ENCODE measurements at regions not wholly inside any gene's neighbourhood (a gene's known extent, or its start where the extent isn't known, plus 50 kb on each side); places are given as distances from the start of the nearest gene placed in this dataset.

- H3K4me1 ChIP-seq (ENCODE audit: control insufficient read depth, insufficient read depth, low read length) = no peaks in the 10 kb centered on the region
- H2BK20ac ChIP-seq (ENCODE audit: low read depth, low read length) = no peak overlapping the region
- no peak overlapping the region for H3K4me2 ChIP-seq (ENCODE audit: low read depth, low read length)
- no peak overlapping the region for H3K23ac ChIP-seq (ENCODE audit: low read depth, low read length)
- no peak overlapping the region for H3K18ac ChIP-seq (ENCODE audit: low read depth, low read length)
- H2BK120ac ChIP-seq (ENCODE audit: low read depth, low read length) = no peak overlapping the region
- H3K56ac ChIP-seq (ENCODE audit: extremely low read depth, insufficient read depth, low read length) = no peak overlapping the region
- no peak overlapping the region for H2BK5ac ChIP-seq (ENCODE audit: low read depth, low read length, poor library complexity, severe bottlenecking)
- ATAC-seq (ENCODE audit: low read depth) (no peak), DNase-seq (peak; percentile 59)
- no peaks in the 10 kb centered on the region for H3K79me1 ChIP-seq (ENCODE audit: low read depth in 1 of 2, low read length in 2 of 2)
- in situ Hi-C loops (cut with MboI; ENCODE audit: low sequenced_read_pairs) (no loop called here), intact Hi-C loops (cut with micrococcal nuclease) (no loop called here), dilution Hi-C loops (cut with HindIII; ENCODE audit: low sequenced_read_pairs, unreplicated experiment) (no loop called here)
- H3K36me3 ChIP-seq (ENCODE audit: control insufficient read depth, insufficient read depth, low read length) = no peaks in the 10 kb centered on the region
- H4K91ac ChIP-seq (ENCODE audit: insufficient read depth, low read depth, low read length) = no peak overlapping the region
- no peaks in the 10 kb centered on the region for H3K9me1 ChIP-seq (ENCODE audit: insufficient read depth, low read length)
- ChIA-PET POLR2A (ENCODE audit: unreplicated experiment) (no interaction called here), CTCF (no interaction called here)
- no peak overlapping the region for H2AK9ac ChIP-seq (replicated peaks; ENCODE audit: low read depth, low read length, poor library complexity)
- TF ChIP-seq CEBPB (IDR thresholded peaks at IDR 0.05; ENCODE audit: low read depth, low read length) (no peak), FOS (IDR thresholded peaks at IDR 0.05; ENCODE audit: low read depth, low read length) (no peak), MAFK (IDR thresholded peaks at IDR 0.05; ENCODE audit: low read depth, low read length) (no peak), CHD1 (IDR thresholded peaks at IDR 0.05; ENCODE audit: low read depth, low read length) (no peak), BHLHE40 (IDR thresholded peaks at IDR 0.05; ENCODE audit: low read depth, low read length) (no peak), RCOR1 (IDR thresholded peaks at IDR 0.05; ENCODE audit: insufficient replicate concordance, low read length) (no peak), POLR2A (IDR thresholded peaks at IDR 0.05; ENCODE audit: low read depth, low read length) (no peak)
- TF ChIP-seq, protein P1, sequence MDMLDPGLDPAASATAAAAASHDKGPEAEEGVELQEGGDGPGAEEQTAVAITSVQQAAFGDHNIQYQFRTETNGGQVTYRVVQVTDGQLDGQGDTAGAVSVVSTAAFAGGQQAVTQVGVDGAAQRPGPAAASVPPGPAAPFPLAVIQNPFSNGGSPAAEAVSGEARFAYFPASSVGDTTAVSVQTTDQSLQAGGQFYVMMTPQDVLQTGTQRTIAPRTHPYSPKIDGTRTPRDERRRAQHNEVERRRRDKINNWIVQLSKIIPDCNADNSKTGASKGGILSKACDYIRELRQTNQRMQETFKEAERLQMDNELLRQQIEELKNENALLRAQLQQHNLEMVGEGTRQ (IDR thresholded peaks at IDR 0.05; ENCODE audit: low read depth, low read length) = no peak
- H4K5ac ChIP-seq (ENCODE audit: low read depth, low read length) = no peak overlapping the region
- no peak overlapping the region for H2AFZ ChIP-seq (replicated peaks; ENCODE audit: low read length, poor library complexity)
- H3K27ac ChIP-seq (ENCODE audit: insufficient read depth, low read length) = no peak overlapping the region
- no peak overlapping the region for H3K14ac ChIP-seq (replicated peaks; ENCODE audit: low read depth, low read length)
- no peak overlapping the region for H2AK5ac ChIP-seq (ENCODE audit: low read depth, low read length)
- WGBS, 2 experiments (ENCODE audit: extremely low coverage in 2 of 2, insufficient read length in 1 of 2) = 11% methylated on average over 1 of the region's 1 CpG; no CpG with 5 or more reads in 1 of the 2 experiments
- no TSS peak for BruUV-seq (replicated peaks)
- H4K20me1 ChIP-seq (ENCODE audit: insufficient read depth, low read length) = no peaks in the 10 kb centered on the region
- H3K9me3 ChIP-seq (ENCODE audit: control insufficient read depth, insufficient read depth, low read length) = no peaks in the 10 kb centered on the region
- no peak overlapping the region for H4K8ac ChIP-seq (ENCODE audit: low read depth in 2 of 2, low read length in 2 of 2)
- H3K9ac ChIP-seq (ENCODE audit: low read depth, low read length) = no peak overlapping the region
- no peak overlapping the region for H3K4me3 ChIP-seq (ENCODE audit: insufficient read depth, low read depth, low read length)
- no peak overlapping the region for H2BK15ac ChIP-seq (ENCODE audit: low read depth, low read length)
- no peaks in the 10 kb centered on the region for H3K27me3 ChIP-seq (ENCODE audit: control insufficient read depth, insufficient read depth, low read length)
- no peak overlapping the region for H3K4ac ChIP-seq (ENCODE audit: low read depth, low read length)
Observed at GRCh38 chr1:215405211-215405610, 161.9 kb upstream of the KCTD3 start.

Measured in IMR-90 (cell line).